Posterior cingulate gyrus (tissue), 11 donors: ENCODE measurements at regions not wholly inside any gene's neighbourhood (a gene's known extent, or its start where the extent isn't known, plus 50 kb on each side); places are given as distances from the start of the nearest gene placed in this dataset.

ENCODE experiments used
- DNase-seq, 10 donors: peaks; one replicate each; pipeline versions ENCODE4 v3.0.0 to v3.0.0-alpha.2; 2020 to 2021; ENCODE audit warnings: mixed read lengths in 3 of 10
- intact Hi-C: fragments of 100-400 bp; cut with DNase I; formaldehyde crosslinking; loops from one replicate; pipeline ENCODE4 v1.15.1; 2023

DNA sequence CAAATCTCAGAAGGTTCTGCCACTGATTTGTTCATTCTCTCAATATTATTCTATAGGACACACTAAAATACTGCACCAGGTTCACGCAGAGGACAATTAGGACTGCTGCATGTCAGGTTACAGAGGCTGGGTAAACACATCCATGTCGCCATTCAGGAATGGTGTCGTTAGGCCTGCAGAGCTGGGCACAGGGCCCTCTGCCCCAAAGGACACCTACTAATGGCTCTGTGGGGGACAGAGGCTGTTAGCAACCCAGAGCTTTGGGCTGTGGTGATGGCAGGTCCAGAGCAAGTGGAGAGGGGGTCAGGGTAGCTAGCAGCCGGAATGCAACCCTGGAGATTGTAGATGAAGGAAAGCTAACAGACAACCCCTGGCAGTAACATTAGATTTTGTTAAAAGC lies 115.9 kb downstream of the TTC32 start:
- intact Hi-C loops = no loop called here
- peak in 1 of 10 donors; percentile 54 for DNase-seq

DNA sequence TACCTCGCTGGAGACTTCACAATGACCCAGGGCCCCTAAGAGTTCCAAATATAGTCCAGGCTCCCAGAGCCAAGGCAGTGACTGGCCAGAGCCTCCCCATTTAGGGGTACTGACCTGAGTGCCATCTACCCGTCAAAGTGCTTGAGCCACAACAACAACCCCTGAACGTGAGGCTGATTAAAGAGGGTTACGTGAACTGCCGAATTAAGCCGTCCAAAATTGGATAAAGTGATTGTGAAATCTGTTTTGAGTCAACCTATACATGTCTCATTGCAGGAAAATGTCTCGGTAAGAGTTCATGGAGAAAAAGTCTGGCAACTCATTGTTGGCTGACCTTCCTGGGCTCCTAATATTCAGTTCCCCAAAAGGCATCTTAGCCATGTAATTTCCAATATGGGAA lies 116.3 kb downstream of the TTC32 start:
- intact Hi-C loops = no loop called here
- DNase-seq = peak in 1 of 10 donors; percentile 24

DNA sequence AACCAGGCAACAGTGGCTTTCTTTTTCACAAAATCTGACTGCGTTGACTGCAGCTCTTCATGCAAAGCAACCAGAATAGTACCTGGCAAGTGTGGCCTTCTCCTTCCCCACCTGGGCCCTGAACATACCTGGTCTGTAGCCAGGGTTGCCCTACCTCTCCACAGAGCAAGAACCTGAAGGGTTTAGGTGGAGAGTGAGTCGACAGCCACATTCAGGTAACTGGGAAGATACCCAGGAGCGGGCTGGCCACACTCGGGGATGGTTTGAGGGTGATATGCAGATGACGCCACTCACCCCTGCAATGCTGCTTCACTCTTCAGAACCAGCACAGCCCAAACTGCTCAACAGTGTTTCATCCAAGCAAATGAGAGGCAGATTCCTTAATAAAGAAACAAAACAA lies 117.3 kb downstream of the TTC32 start:
- DNase-seq = peak in 1 of 10 donors; percentile 26

DNA sequence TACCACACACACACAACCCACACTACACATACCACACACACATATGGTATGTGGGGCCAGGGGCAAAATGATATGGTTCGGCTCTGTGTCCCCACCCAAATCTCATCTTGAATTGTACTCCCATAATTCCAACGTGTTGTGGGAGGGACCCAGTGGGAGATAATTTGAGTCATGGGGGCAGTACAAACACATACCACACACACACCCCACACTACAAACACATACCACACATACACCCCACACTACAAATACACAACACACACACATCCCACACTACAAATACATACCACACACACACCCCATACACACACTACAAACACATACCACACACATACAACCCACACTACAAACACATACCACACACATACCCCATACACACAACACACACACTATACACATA lies 117.8 kb downstream of the TTC32 start:
- intact Hi-C loops = no loop called here
- no peak for DNase-seq

More for the DNA sequence above, 117.3 kb downstream of the TTC32 start:
- intact Hi-C loops = no loop called here

DNA sequence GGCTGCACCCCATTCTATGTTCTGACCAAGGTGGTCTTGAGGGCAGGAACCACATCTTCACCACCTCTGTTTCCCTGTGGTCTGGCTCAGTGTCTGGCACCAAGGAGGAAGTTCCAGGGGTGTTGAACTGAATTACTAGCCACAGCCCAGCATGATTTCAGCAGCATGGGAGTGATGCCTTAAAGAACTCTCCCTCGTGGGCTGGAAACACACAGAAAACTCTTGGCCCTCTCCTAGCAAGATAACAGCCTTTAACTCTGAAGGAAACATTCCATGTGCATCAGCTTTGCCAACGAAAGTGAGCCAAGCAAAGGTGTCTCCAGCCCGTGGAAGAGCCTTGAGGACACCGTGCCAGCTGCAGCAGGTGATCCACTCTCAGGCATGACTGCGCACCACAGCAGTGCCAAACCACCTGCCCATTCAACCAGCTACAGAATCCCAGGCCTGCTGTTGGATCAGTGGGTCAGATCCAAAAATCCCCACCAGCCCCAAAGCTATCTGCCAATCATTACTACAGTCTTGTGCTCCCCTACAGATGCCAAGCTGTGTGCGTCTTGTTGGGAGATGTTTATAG lies 124.8 kb downstream of the TTC32 start:
- DNase-seq = no peak
- intact Hi-C loops = no loop called here

DNA sequence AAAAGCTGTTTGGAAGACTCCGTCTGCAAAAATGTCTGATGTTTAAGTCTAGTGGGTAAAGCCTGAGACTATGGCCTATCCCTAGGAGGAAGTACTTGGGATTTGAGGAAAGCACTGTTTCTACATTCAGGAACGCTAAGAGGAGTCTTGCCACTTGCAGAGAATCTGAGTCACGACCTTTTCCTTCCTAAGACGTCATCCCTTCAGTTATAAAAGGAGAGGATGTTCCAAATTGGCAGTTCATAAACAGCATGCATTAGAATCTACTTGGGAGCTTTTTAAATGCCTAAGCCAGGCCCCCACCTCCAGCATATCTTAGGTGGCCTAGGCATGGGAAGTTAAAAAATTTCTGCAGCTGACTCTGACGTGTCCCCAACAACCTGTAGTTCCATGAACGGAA lies 125.9 kb downstream of the TTC32 start:
- intact Hi-C loops = no loop called here
- no peak for DNase-seq

DNA sequence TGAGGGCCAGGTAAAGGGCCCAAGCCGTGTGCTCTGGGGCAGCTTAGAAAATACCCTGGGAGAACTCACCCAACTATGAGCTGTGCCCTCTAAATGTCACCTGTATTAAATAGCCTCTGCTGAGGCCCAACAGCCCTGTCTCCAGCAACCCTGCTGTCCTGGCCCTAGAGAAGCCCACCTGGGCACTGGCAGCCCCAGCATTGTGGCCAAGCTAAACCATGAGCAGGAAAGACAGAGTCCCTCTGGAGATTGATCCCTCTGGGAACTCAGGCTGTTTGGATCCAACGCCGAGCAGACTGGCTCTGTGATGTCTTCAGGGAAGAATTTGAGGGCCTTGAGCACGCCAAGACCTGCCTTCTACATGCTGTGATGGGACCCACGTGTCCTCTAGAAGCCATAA lies 126.5 kb downstream of the TTC32 start:
- intact Hi-C loops = no loop called here
- DNase-seq = no peak

DNA sequence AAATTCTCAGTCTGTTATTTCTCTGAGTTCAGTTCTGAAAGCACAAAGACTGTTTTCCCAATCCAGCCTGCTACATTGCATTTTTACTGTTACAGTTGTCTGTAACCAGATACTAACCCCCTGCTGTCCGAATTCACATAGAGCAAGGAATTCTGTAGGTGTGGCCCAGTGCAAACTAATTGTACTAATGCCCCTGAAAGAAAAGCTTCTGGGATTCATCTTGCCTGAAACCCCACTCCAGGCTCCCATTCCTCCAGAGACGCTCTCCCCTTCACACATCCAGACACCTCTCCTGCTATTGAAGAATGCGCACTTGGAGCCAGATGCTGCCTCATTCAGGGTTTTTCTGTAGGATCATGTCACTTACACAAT lies 127.0 kb downstream of the TTC32 start:
- DNase-seq = no peak
- intact Hi-C loops = no loop called here

DNA sequence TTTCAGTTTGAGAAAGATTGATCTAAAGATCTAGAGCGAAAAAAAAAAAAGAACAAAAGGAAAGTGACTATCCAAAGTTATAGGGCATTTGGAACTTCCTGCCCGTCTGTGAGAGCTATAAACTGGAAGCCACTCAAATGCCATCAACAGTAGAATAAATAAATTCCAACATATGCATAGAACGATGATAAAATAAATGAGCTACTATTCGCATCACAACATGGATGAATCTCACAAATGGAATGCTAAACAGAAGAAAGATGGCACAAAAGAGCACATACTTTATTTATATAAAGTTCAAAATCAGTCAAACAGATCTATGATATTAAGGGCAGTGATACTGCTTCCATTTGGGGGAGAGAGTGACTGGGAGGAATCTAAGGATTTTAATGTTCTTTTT lies 128.8 kb downstream of the TTC32 start:
- intact Hi-C loops = no loop called here
- no peak for DNase-seq

DNA sequence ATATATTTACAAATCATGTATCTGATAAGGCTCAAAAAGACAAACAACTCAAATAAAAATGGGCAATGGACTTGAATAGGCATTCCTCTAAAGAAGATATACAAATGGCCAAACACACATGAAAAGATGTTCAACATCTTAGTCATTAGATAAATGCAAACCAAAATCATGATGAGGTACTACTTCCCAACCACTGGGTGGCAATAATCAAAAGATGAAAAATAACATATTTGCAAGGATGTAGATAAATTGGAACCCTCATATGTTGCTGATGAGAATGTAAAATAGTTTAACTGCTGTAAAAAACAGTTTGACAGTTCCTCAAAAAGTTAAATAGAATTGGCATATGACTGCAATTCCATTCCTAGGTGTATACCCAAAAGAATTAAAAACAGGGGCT lies 132.3 kb downstream of the TTC32 start:
- intact Hi-C loops = no loop called here
- no peak for DNase-seq

DNA sequence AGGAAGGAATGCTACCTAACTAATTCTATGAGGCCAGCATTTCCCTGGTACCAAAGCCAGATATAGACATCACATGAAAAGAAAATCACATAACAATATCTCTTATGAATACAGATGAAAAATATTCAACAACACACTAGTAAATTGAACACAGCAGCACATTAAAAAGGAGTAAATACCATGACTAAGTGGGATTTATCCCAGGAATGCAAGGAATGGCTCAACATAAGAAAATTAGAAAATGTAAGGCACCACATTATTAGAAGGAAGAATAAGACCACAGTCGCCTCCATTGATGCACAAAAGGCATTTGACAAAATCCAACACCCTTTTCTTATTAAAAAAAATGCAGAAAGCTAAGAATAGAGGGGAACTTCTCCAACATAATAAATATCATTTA lies 133.9 kb downstream of the TTC32 start:
- DNase-seq = no peak

DNA sequence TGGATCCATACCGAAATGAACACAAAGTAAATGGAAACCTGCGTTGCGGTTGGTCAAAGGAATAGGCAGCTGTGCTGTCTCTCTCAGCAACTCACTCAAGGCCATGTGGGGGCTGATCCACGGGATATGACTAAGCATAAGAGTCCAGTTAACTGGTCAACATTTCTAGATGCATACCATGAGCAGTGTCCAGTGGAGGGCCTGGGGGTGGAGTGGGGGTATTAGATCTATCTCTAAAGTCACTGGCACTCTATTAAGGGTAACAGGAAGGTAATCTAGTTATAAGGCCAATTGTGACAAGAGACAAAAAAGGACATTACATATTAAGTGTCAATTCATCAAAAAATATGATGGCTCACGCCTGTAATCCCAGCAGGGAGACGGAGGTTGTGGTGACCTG lies 136.8 kb downstream of the TTC32 start:
- DNase-seq = peak in 1 of 10 donors; percentile 14
- intact Hi-C loops = no loop called here

More for the DNA sequence above, 133.9 kb downstream of the TTC32 start:
- intact Hi-C loops = no loop called here

DNA sequence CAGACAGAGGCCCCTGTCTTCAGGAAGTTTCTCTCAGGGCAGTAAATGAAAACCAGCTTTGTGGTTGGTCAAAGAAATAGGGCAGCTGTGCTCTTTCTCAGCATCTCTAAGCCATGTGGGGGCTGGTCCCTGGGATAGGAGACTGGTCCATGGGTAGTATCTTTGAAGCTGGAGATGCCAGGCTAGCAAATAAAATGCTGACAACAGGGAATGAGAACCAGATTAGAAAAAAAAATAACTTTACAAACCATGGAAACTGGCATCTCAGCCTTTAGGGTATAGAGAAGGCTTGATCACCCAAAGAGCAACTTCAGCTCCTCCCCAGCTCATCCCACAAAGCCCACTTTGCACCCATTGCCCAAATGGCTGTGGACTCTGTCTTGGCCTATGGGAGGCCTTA lies 138.1 kb downstream of the TTC32 start:
- DNase-seq = peak in 1 of 10 donors; percentile 8
- intact Hi-C loops = no loop called here

DNA sequence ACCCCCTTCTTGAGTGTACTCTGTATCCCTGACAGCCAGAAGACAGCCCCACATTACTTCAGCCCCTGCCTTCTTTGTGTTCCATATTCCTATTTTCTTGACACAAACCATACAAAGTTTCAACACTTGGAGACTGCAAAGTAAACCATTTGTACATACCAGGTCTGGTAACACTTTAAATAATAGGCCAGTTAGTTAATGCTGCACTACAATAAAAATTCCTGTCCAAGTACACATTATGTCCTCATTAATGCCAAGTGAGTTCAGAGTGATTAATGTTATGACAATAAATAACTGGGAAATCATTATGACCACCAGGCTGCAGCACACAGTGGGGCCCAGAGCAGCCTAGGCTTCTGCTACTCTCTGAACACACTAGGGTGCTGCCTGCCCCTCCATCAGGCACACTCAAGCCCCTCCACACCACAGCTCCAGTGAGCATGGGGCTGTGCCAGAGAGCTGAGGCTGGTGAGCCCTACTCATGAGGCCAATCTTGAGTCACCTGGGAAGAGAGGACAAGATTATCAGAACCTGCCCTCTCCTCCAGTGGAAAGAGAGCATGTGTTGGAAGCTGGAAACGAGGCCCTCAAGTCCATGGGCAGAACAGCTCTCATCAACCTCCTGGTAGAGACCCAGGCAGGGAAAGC lies 138.7 kb downstream of the TTC32 start:
- DNase-seq = peak in 1 of 10 donors; percentile 67
- intact Hi-C loops = no loop called here

DNA sequence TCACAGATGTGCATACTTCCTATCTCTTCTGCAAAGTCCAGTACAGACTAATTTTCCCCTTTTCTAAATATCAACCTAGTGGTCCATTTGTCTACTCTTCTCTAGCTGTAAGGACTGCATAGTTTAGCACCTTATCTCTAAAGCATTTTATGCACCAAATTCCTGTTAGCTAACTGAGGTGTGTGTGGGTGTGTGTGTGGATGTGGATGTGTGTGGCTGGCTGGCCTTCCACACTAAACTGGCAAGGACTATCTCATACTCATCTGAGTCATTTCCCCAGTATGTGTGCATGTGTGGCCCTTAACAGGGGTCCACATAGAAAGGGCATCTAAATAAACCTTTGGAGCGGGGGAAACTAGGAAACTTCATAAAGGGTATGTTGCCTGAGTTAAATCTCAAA lies 139.6 kb downstream of the TTC32 start:
- intact Hi-C loops = no loop called here
- no peak for DNase-seq

DNA sequence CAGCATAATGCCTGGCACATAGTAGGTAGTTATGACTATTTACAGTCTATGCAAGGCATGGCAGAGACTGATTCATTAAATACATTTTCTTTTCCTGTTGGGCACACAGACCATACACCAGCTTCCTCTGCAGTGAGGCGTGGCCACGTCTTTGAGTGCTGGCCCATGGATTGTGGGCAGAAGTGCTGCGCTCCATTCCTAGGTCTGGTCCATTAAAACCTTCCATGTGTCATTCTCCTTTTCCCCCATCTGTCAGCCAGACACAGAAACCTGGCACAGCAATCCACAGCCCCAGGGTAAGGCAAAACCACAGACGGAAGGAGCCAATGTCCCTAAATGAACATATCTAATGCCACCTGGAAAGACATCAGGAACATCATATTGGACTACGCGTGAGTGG lies 141.9 kb downstream of the TTC32 start:
- intact Hi-C loops = no loop called here

DNA sequence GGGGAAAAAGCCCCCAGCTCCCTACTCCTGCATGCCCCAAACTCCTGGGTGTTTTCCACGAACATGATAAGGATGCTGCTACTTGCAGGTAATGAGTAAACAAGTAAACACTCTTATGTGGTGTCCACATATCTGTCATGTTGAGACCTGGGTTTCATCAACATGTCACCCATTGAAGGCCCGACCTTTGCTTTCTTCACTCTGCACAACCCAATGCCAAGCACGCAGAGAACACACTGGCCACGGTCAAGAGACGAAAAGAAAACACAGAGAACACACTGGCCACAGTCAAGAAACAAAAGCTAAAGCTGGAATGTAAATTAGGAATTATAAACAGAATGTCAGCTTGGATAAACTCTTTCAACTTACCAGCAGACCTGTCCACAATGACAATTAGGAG lies 143.1 kb downstream of the TTC32 start:
- no peak for DNase-seq
- intact Hi-C loops = no loop called here

More for the DNA sequence above, 141.9 kb downstream of the TTC32 start:
- DNase-seq = no peak

DNA sequence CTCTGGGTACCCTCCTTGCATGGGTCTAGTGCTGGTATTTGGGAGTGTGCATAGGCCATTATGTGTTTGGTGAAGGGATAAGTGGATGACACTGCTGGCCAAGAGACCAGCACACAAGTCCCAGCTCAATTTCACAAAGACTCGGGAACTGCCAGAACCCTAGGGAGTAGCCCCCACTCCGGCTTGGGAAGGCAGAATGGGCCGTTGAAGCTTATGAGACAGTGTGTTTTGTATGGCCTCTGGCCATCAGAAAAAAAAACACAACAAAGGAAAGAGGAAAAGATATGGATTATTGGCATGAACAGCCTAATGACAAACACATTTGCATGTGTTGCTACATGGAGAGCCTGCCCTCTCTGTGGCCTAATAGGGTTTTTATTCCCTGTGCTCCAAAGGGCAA lies 144.2 kb downstream of the TTC32 start:
- intact Hi-C loops = no loop called here
- no peak for DNase-seq

DNA sequence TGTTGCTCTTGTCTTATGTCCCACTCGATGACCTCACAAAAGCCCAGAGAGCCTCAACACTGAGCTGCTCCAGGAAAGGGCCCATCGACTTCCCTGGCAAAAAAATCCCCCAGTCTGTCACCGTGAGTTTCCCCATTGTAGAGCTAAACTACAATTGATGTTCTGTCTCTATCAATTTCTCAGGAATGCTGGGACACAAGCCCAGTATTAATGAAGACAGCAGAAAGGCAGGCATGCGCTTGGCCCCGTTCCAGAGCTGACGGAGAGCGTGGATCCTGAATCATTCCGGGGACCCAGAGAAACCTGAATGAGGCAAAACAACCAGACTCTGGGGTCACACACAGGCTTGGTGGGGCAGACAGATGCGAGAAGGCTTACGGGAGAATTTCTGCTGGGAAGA lies 146.9 kb downstream of the TTC32 start:
- peak in 1 of 10 donors; percentile 18 for DNase-seq
- intact Hi-C loops = no loop called here

DNA sequence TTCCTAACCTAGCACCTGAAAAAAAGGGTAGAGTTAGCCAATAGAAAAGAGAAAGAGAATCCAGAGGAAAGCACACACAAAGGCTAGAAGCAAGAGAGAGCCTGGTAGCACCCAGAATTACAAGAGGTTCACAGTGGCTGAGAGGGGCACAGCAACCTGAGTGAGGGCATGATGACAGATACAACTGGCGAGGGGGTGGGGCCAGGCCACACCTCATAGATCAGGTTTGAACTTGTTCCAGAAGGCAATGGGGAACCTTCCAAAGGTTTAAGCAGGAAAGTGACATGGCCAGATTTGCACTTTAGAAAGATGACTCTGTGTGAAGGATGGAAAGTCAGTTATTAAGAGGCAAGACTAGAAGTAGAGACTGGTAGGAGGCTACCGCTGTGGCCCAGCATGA lies 148.0 kb downstream of the TTC32 start:
- intact Hi-C loops = no loop called here
- DNase-seq = no peak

DNA sequence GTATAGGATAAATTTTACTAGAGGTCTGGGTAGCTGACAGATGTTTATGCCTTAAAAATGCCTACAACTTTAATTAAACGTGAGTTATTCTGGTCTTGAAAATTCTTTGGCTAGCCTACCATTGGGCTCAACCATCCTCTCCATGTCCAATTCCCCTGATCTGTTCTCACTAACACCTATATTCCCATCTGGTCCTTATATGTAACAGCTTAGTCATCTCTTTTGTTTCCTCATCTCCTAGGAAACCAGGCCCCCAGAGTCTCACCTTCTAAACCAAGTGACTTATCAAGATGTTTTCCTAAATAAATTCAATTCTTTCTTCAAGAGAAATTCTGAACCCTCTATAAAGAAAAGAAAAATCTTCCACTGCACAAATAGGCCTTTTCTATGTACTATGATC lies 148.5 kb downstream of the TTC32 start:
- DNase-seq = no peak
- intact Hi-C loops = no loop called here

DNA sequence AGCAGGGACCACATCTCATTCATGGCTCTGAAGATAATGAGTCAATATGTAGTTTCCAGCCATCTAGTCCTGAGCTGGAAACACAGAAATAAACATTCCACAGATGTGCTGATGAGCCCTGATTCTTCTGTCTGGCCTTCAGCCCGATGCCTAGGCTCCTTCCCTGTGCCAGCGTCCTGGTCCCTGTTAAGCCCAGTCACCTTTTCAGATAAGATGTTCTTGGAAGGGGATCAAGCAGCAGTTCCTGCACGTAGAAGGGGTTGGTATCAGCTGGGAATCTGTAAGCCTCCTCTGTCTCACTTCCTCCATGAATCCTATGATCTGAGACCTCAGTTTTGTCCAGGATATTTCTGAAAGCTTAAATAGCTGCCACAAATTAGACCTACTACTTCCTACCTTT lies 149.3 kb downstream of the TTC32 start:
- no peak for DNase-seq
- intact Hi-C loops = no loop called here

DNA sequence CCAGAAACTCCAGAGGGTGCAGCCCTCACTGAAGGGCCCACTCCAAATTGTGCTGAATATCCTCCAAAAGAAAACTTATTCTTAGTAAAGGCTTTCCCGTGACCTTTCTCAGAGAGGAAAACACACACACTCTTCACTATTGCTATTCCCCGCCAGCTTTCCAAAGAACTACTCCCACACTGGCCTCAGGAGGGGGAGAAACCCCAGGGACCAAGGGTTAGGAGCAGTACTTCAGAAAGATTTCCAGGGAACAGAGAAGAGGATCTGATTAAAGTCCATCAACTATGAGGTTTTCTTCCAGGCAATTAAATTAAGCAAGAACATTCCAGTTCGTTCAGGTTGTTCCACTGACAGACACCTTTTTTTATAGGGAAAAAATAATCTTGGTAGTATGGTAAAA lies 150.2 kb downstream of the TTC32 start:
- no peak for DNase-seq
- intact Hi-C loops = no loop called here
